IMR-90 (cell line): ENCODE measurements at regions not wholly inside any gene's neighbourhood (a gene's known extent, or its start where the extent isn't known, plus 50 kb on each side); places are given as distances from the start of the nearest gene placed in this dataset.

Experiments used
- ATAC-seq: fragments of 200-7000 bp; cut with Tn5 transposase; 2 replicates; pipeline ENCODE4 v1.9.1; 2020; ENCODE audit warnings: low read depth, mild to moderate bottlenecking, moderate library complexity
- BruUV-seq: library from RNA; stranded (reverse); fragments of 400-500 nt; replicated peaks from 2 replicates; lab custom pipeline; 2021; lab: Mats Ljungman, UMichigan
- CTCF ChIA-PET: fragments of 300-600 bp; formaldehyde crosslinking; extraction: SDS; loops from one replicate; lab custom pipeline; 2021; ENCODE audit warnings: antibody characterized with exemption; lab: Yijun Ruan, JAX
- POLR2A ChIA-PET: fragments of 300-600 bp; sonication (Branson Sonifier 250); formaldehyde crosslinking; loops from one replicate; lab custom pipeline; 2022; ENCODE audit warnings: antibody characterized with exemption; ENCODE audit not compliant: unreplicated experiment; lab: Charles Lee
- DNase-seq: peaks from one replicate; pipeline ENCODE4 v3.0.0; 2013
- H2AFZ ChIP-seq: replicated peaks from 2 replicates; pipeline ENCODE3; 2013; ENCODE audit warnings: low read length, mild to moderate bottlenecking; ENCODE audit not compliant: poor library complexity
- H2AK5ac ChIP-seq: 2 replicates; pipeline ENCODE4 v1.6.1; 2013; ENCODE audit warnings: low read depth, low read length, inconsistent platforms
- H2AK9ac ChIP-seq: replicated peaks from 2 replicates; pipeline ENCODE3; 2013; ENCODE audit warnings: mild to moderate bottlenecking, low read depth, low read length, moderate library complexity; ENCODE audit not compliant: poor library complexity
- H2BK120ac ChIP-seq: 2 replicates; pipeline ENCODE4 v1.6.1; 2013; ENCODE audit warnings: low read depth, low read length, inconsistent platforms
- H2BK15ac ChIP-seq: 3 replicates; pipeline ENCODE4 v1.6.1; 2013; ENCODE audit warnings: low read depth, low read length, inconsistent platforms
- H2BK20ac ChIP-seq: 2 replicates; pipeline ENCODE4 v1.6.1; 2013; ENCODE audit warnings: low read depth, mild to moderate bottlenecking, inconsistent platforms, low read length, moderate library complexity
- H2BK5ac ChIP-seq: 2 replicates; pipeline ENCODE4 v1.6.1; 2013; ENCODE audit warnings: mild to moderate bottlenecking, low read depth, low read length, inconsistent platforms; ENCODE audit not compliant: poor library complexity, severe bottlenecking
- H3K14ac ChIP-seq: replicated peaks from 2 replicates; pipeline ENCODE4 v1.6.1; 2013; ENCODE audit warnings: low read depth, low read length, inconsistent platforms
- H3K18ac ChIP-seq: 2 replicates; pipeline ENCODE4 v1.6.1; 2013; ENCODE audit warnings: low read depth, low read length, control low read depth
- H3K23ac ChIP-seq: 2 replicates; pipeline ENCODE4 v1.6.1; 2013; ENCODE audit warnings: low read depth, low read length, inconsistent platforms
- H3K27ac ChIP-seq: 2 replicates; pipeline ENCODE4 v1.5.1; 2013; ENCODE audit warnings: mild to moderate bottlenecking, control low read depth, low read length; ENCODE audit not compliant: insufficient read depth
- H3K27me3 ChIP-seq: 2 replicates; pipeline ENCODE4 v1.6.1; 2013; ENCODE audit warnings: low read length; ENCODE audit not compliant: control insufficient read depth, insufficient read depth
- H3K36me3 ChIP-seq: 2 replicates; pipeline ENCODE4 v1.6.1; 2013; ENCODE audit warnings: low read length, mixed read lengths; ENCODE audit not compliant: control insufficient read depth, insufficient read depth
- H3K4ac ChIP-seq: 2 replicates; pipeline ENCODE4 v1.6.1; 2013; ENCODE audit warnings: low read depth, low read length, inconsistent platforms
- H3K4me1 ChIP-seq: 2 replicates; pipeline ENCODE4 v1.6.1; 2013; ENCODE audit warnings: low read length, mixed read lengths; ENCODE audit not compliant: control insufficient read depth, insufficient read depth
- H3K4me2 ChIP-seq: 2 replicates; pipeline ENCODE4 v1.6.1; 2013; ENCODE audit warnings: low read depth, mild to moderate bottlenecking, control low read depth, low read length, moderate library complexity
- H3K4me3 ChIP-seq: 2 replicates; pipeline ENCODE4 v1.5.1; 2013; ENCODE audit warnings: low read depth, mild to moderate bottlenecking, control low read depth, low read length, moderate library complexity; ENCODE audit not compliant: insufficient read depth
- H3K56ac ChIP-seq: 2 replicates; pipeline ENCODE4 v1.6.1; 2013; ENCODE audit warnings: low read length, inconsistent platforms; ENCODE audit not compliant: insufficient read depth; ENCODE audit errors: extremely low read depth
- H3K79me1 ChIP-seq, 2 experiments: 2 replicates each; pipeline ENCODE4 v1.6.1; 2013; ENCODE audit warnings: low read length in 2 of 2, inconsistent platforms in 1 of 2, low read depth in 1 of 2
- H3K9ac ChIP-seq: 2 replicates; pipeline ENCODE4 v1.6.1; 2013; ENCODE audit warnings: low read depth, low read length, control low read depth
- H3K9me1 ChIP-seq: 2 replicates; pipeline ENCODE4 v1.6.1; 2013; ENCODE audit warnings: low read length, inconsistent platforms; ENCODE audit not compliant: insufficient read depth
- H3K9me3 ChIP-seq: 2 replicates; pipeline ENCODE4 v1.6.1; 2013; ENCODE audit warnings: low read length; ENCODE audit not compliant: control insufficient read depth, insufficient read depth
- H4K20me1 ChIP-seq: 2 replicates; pipeline ENCODE4 v1.6.1; 2013; ENCODE audit warnings: low read length, inconsistent platforms; ENCODE audit not compliant: insufficient read depth
- H4K5ac ChIP-seq: 2 replicates; pipeline ENCODE4 v1.6.1; 2013; ENCODE audit warnings: mild to moderate bottlenecking, low read depth, low read length, control low read depth
- H4K8ac ChIP-seq, 2 experiments: 2 replicates each; pipeline ENCODE4 v1.6.1; 2013; ENCODE audit warnings: low read depth in 2 of 2, low read length in 2 of 2, control low read depth in 1 of 2, inconsistent platforms in 1 of 2
- H4K91ac ChIP-seq: 2 replicates; pipeline ENCODE4 v1.6.1; 2013; ENCODE audit warnings: low read depth, low read length, inconsistent platforms; ENCODE audit not compliant: insufficient read depth
- BHLHE40 ChIP-seq: fragments of 150-350 bp; IDR thresholded peaks from 2 replicates; pipeline ENCODE4 v1.6.1; 2016; ENCODE audit warnings: mild to moderate bottlenecking, low read depth, low read length
- CEBPB ChIP-seq: IDR thresholded peaks from 2 replicates; pipeline ENCODE4 v1.6.1; 2012; ENCODE audit warnings: low read depth, low read length, improper control_type of control experiment
- CHD1 ChIP-seq: IDR thresholded peaks from 2 replicates; pipeline ENCODE4 v1.6.1; 2012; ENCODE audit warnings: low read depth, low read length, improper control_type of control experiment
- CTCF ChIP-seq: conservative IDR thresholded peaks from 2 replicates; pipeline ENCODE4 v1.5.1; 2012; ENCODE audit warnings: mild to moderate bottlenecking, low read depth, low read length, improper control_type of control experiment
- ELK1 ChIP-seq: fragments of 150-350 bp; IDR thresholded peaks from 2 replicates; pipeline ENCODE4 v1.6.1; 2016; ENCODE audit warnings: low read depth, mild to moderate bottlenecking, low read length, moderate library complexity, borderline replicate concordance
- FOS ChIP-seq: fragments of 150-350 bp; IDR thresholded peaks from 2 replicates; pipeline ENCODE4 v1.6.1; 2016; ENCODE audit warnings: low read depth, low read length
- MAZ ChIP-seq: IDR thresholded peaks from 2 replicates; pipeline ENCODE4 v1.6.1; 2012; ENCODE audit warnings: low read depth, mild to moderate bottlenecking, low read length, improper control_type of control experiment, moderate library complexity, borderline replicate concordance
- MXI1 ChIP-seq: IDR thresholded peaks from 2 replicates; pipeline ENCODE4 v1.6.1; 2012; ENCODE audit warnings: low read depth, mild to moderate bottlenecking, low read length, moderate library complexity, borderline replicate concordance
- NFE2L2 ChIP-seq: fragments of 150-350 bp; IDR thresholded peaks from 2 replicates; pipeline ENCODE4 v1.6.1; 2016; ENCODE audit warnings: low read depth, mild to moderate bottlenecking, low read length
- POLR2A ChIP-seq: IDR thresholded peaks from 2 replicates; pipeline ENCODE4 v1.6.1; 2012; ENCODE audit warnings: mild to moderate bottlenecking, low read depth, low read length
- RAD21 ChIP-seq: IDR thresholded peaks from 2 replicates; pipeline ENCODE4 v1.6.1; 2012; ENCODE audit warnings: low read length, improper control_type of control experiment
- RCOR1 ChIP-seq: IDR thresholded peaks from 2 replicates; pipeline ENCODE4 v1.6.1; 2012; ENCODE audit warnings: mild to moderate bottlenecking, low read length, improper control_type of control experiment; ENCODE audit not compliant: insufficient replicate concordance
- RFX5 ChIP-seq: IDR thresholded peaks from 2 replicates; pipeline ENCODE4 v1.8.0; 2012; ENCODE audit warnings: low read depth, mild to moderate bottlenecking, low read length, moderate library complexity
- SMC3 ChIP-seq: fragments of 150-350 bp; IDR thresholded peaks from 2 replicates; pipeline ENCODE4 v1.6.1; 2016; ENCODE audit warnings: low read depth, mild to moderate bottlenecking, antibody characterized with exemption, low read length, moderate library complexity
- WGBS, 2 experiments: methylation state at CpG; one replicate each; pipeline versions ENCODE4 v1.1.5 to v1.1.7; 2013; ENCODE audit warnings: missing lambda C conversion rate in 2 of 2; ENCODE audit not compliant: insufficient read length in 1 of 2; ENCODE audit errors: extremely low coverage in 2 of 2; 5-methylcytosine and 5-hydroxymethylcytosine counted together
- dilution Hi-C: fragments of 300-500 bp; cut with HindIII; formaldehyde crosslinking; loops from one replicate; pipeline ENCODE4 v1.14.3; 2018; ENCODE audit warnings: low sequenced_read_pairs; ENCODE audit not compliant: unreplicated experiment
- in situ Hi-C: fragments of 300-500 bp; cut with MboI; formaldehyde crosslinking; loops from 3 replicates; pipeline ENCODE4 v1.14.3; 2019; ENCODE audit warnings: low sequenced_read_pairs, inconsistent platforms, mixed read lengths
- intact Hi-C: fragments of 100-400 bp; cut with micrococcal nuclease; formaldehyde crosslinking; loops from 2 replicates; pipeline ENCODE4 v1.10.0; 2022
- TF ChIP-seq, protein P1 (sequence below): fragments of 150-350 bp; IDR thresholded peaks from 2 replicates; pipeline ENCODE4 v1.6.1; 2017; ENCODE audit warnings: mild to moderate bottlenecking, antibody characterized with exemption, low read length, low read depth

GRCh38 chr9:103755986-103756385 is 338.1 kb upstream of the SMC2 start:
- no peak overlapping the region for H3K4ac ChIP-seq
- no peak overlapping the region for H3K56ac ChIP-seq
- no CpG with 5 or more reads among the region's 1 CpG for WGBS, 2 experiments
- H3K4me1 ChIP-seq: no peaks in the 10 kb centered on the region
- H3K79me1 ChIP-seq: no peaks in the 10 kb centered on the region
- ChIA-PET CTCF (no interaction called here), POLR2A (no interaction called here)
- H3K27ac ChIP-seq: no peak overlapping the region
- intact Hi-C loops: no loop called here
- no peak overlapping the region for H3K4me3 ChIP-seq
- no peak overlapping the region for H3K18ac ChIP-seq
- H4K91ac ChIP-seq: no peak overlapping the region
- no peak overlapping the region for H2BK120ac ChIP-seq
- H2BK20ac ChIP-seq: no peak overlapping the region
- H3K9me1 ChIP-seq: no peaks in the 10 kb centered on the region
- H2BK5ac ChIP-seq: no peak overlapping the region
- dilution Hi-C loops: no loop called here
- H4K5ac ChIP-seq: no peak overlapping the region
- H3K23ac ChIP-seq: no peak overlapping the region
- H3K27me3 ChIP-seq: no peaks in the 10 kb centered on the region
- in situ Hi-C loops: no loop called here
- H3K9me3 ChIP-seq: no peaks in the 10 kb centered on the region
- H2AK9ac ChIP-seq: no peak overlapping the region
- BruUV-seq: no TSS peak
- no peak overlapping the region for H2AK5ac ChIP-seq
- H4K8ac ChIP-seq: no peak overlapping the region
- no peaks in the 10 kb centered on the region for H3K36me3 ChIP-seq
- TF ChIP-seq, protein P1, sequence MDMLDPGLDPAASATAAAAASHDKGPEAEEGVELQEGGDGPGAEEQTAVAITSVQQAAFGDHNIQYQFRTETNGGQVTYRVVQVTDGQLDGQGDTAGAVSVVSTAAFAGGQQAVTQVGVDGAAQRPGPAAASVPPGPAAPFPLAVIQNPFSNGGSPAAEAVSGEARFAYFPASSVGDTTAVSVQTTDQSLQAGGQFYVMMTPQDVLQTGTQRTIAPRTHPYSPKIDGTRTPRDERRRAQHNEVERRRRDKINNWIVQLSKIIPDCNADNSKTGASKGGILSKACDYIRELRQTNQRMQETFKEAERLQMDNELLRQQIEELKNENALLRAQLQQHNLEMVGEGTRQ: no peak
- no peak for TF ChIP-seq ELK1
- no peak for TF ChIP-seq NFE2L2
- no peak for TF ChIP-seq CHD1
- no peak for TF ChIP-seq CTCF
- TF ChIP-seq CEBPB: no peak
- TF ChIP-seq POLR2A: no peak
- TF ChIP-seq RAD21: no peak
- TF ChIP-seq RFX5: no peak
- TF ChIP-seq BHLHE40: no peak
- TF ChIP-seq SMC3: no peak
- TF ChIP-seq MAZ: no peak
- no peak for TF ChIP-seq FOS
- no peak for TF ChIP-seq MXI1
- no peak for TF ChIP-seq RCOR1
- no peak overlapping the region for H3K14ac ChIP-seq
- DNase-seq: no peak
- no peak overlapping the region for H2BK15ac ChIP-seq
- H3K4me2 ChIP-seq: no peak overlapping the region
- no peak overlapping the region for H3K9ac ChIP-seq
- H2AFZ ChIP-seq: no peak overlapping the region
- ATAC-seq: no peak
- H4K20me1 ChIP-seq: no peaks in the 10 kb centered on the region
